ENCODE measurements at regions not wholly inside any gene's neighbourhood (a gene's known extent, or its start where the extent isn't known, plus 50 kb on each side); places are given as distances from the start of the nearest gene placed in this dataset.

GRCh38 chr20:12886618-12887363 lies 122.0 kb upstream of the SPTLC3 start:
- no peaks in the 10 kb centered on the region for H3K36me3 ChIP-seq (ENCODE audit: control insufficient read depth, insufficient read depth, low read length)
- no peak overlapping the region for H3K4me3 ChIP-seq (ENCODE audit: low read depth, low read length)
- no peak for TF ChIP-seq CTCF (IDR thresholded peaks at IDR 0.05; ENCODE audit: insufficient read depth, low read length, poor library complexity, severe bottlenecking)
- DNase-seq (ENCODE audit: low read depth), result no peak
- H3K27me3 ChIP-seq (ENCODE audit: control insufficient read depth, insufficient read depth, low read length), result no peaks in the 10 kb centered on the region

- Histone ChIP-seq H3K4me3 (ENCODE audit: low read depth, low read length) (no peak overlapping the region), H3K36me3 (ENCODE audit: control insufficient read depth, insufficient read depth, low read length) (no peaks in the 10 kb centered on the region), H3K27me3 (ENCODE audit: control insufficient read depth, insufficient read depth, low read length) (peaks cover 2% of the 10 kb centered on the region)
- DNase-seq (ENCODE audit: low read depth), result no peak
- TF ChIP-seq CTCF (IDR thresholded peaks at IDR 0.05; ENCODE audit: insufficient read depth, low read length, poor library complexity, severe bottlenecking), result no peak
These were observed 117.1 kb upstream of the SPTLC3 start for GRCh38 chr20:12891643-12892042.

GRCh38 chr20:12893019-12893418 lies 115.8 kb upstream of the SPTLC3 start:
- Histone ChIP-seq H3K27me3 (ENCODE audit: control insufficient read depth, insufficient read depth, low read length) (peaks cover 2% of the 10 kb centered on the region), H3K4me3 (ENCODE audit: low read depth, low read length) (no peak overlapping the region), H3K36me3 (ENCODE audit: control insufficient read depth, insufficient read depth, low read length) (no peaks in the 10 kb centered on the region)
- no peak for DNase-seq (ENCODE audit: low read depth)
- no peak for TF ChIP-seq CTCF (IDR thresholded peaks at IDR 0.05; ENCODE audit: insufficient read depth, low read length, poor library complexity, severe bottlenecking)

- H3K27me3 ChIP-seq (ENCODE audit: control insufficient read depth, insufficient read depth, low read length), result peaks cover 2% of the 10 kb centered on the region
- no peak overlapping the region for H3K4me3 ChIP-seq (ENCODE audit: low read depth, low read length)
- TF ChIP-seq CTCF (IDR thresholded peaks at IDR 0.05; ENCODE audit: insufficient read depth, low read length, poor library complexity, severe bottlenecking), result no peak
- DNase-seq (ENCODE audit: low read depth), result no peak
- no peaks in the 10 kb centered on the region for H3K36me3 ChIP-seq (ENCODE audit: control insufficient read depth, insufficient read depth, low read length)
These were observed 115.1 kb upstream of the SPTLC3 start for GRCh38 chr20:12893653-12894052.

GRCh38 chr20:12894089-12894488 lies 114.7 kb upstream of the SPTLC3 start:
- TF ChIP-seq CTCF (IDR thresholded peaks at IDR 0.05; ENCODE audit: insufficient read depth, low read length, poor library complexity, severe bottlenecking), result no peak
- no peak for DNase-seq (ENCODE audit: low read depth)

GRCh38 chr20:12896180-12896579 lies 112.6 kb upstream of the SPTLC3 start:
- H3K4me3 ChIP-seq (ENCODE audit: low read depth, low read length), result no peak overlapping the region
- H3K36me3 ChIP-seq (ENCODE audit: control insufficient read depth, insufficient read depth, low read length), result no peaks in the 10 kb centered on the region
- peaks cover 2% of the 10 kb centered on the region for H3K27me3 ChIP-seq (ENCODE audit: control insufficient read depth, insufficient read depth, low read length)
- no peak for TF ChIP-seq CTCF (IDR thresholded peaks at IDR 0.05; ENCODE audit: insufficient read depth, low read length, poor library complexity, severe bottlenecking)
- DNase-seq (ENCODE audit: low read depth), result no peak

More at GRCh38 chr20:12894089-12894488, 114.7 kb upstream of the SPTLC3 start:
- Histone ChIP-seq H3K4me3 (ENCODE audit: low read depth, low read length) (no peak overlapping the region), H3K27me3 (ENCODE audit: control insufficient read depth, insufficient read depth, low read length) (peaks cover 2% of the 10 kb centered on the region), H3K36me3 (ENCODE audit: control insufficient read depth, insufficient read depth, low read length) (no peaks in the 10 kb centered on the region)
